AG04450 (cell line): ENCODE measurements at regions not wholly inside any gene's neighbourhood (a gene's known extent, or its start where the extent isn't known, plus 50 kb on each side); places are given as distances from the start of the nearest gene placed in this dataset.

Experiments used
- CTCF ChIA-PET: fragments of 300-600, 350-600 bp; formaldehyde crosslinking; extraction: SDS; loops from one replicate; lab custom pipeline; 2022; ENCODE audit warnings: antibody characterized with exemption, inconsistent platforms; lab: Charles Lee
- POLR2A ChIA-PET: fragments of 350-600 bp; formaldehyde crosslinking; extraction: SDS; loops from one replicate; lab custom pipeline; 2021; ENCODE audit warnings: antibody characterized with exemption, inconsistent platforms; lab: Yijun Ruan, JAX
- DNase-seq: peaks from one replicate; pipeline ENCODE4 v3.0.0-alpha.2; 2011; ENCODE audit warnings: low read depth, low spot score
- H3K27ac ChIP-seq: one replicate; pipeline ENCODE4 v1.5.1; 2012; ENCODE audit warnings: low read depth, low read length, control low read depth
- H3K27me3 ChIP-seq: one replicate; pipeline ENCODE4 v1.6.0; 2012; ENCODE audit warnings: low read length; ENCODE audit not compliant: control insufficient read depth, insufficient read depth
- H3K4me3 ChIP-seq: 2 replicates; pipeline ENCODE4 v1.5.1; 2011; ENCODE audit warnings: mild to moderate bottlenecking, low read depth, low read length, control low read depth
- H3K9me3 ChIP-seq: 2 replicates; pipeline ENCODE4 v1.5.1; 2012; ENCODE audit warnings: low read length; ENCODE audit not compliant: control insufficient read depth, insufficient read depth
- CTCF ChIP-seq: IDR thresholded peaks from 2 replicates; pipeline ENCODE4 v1.5.1; 2011; ENCODE audit warnings: low read depth, low read length, control low read depth, inconsistent platforms

GRCh38 chr6:95690328-95690727 is 113.0 kb downstream of the MANEA start:
- Histone ChIP-seq H3K4me3 (no peak overlapping the region), H3K27ac (no peak overlapping the region), H3K27me3 (no peaks in the 10 kb centered on the region), H3K9me3 (no peaks in the 10 kb centered on the region)
- no peak for TF ChIP-seq CTCF
- no peak for DNase-seq
- POLR2A ChIA-PET = no interaction called here
- CTCF ChIA-PET = no interaction called here

GRCh38 chr6:95693108-95693507 is 115.8 kb downstream of the MANEA start:
- ChIA-PET CTCF (no interaction called here), POLR2A (no interaction called here)
- no peak for TF ChIP-seq CTCF
- H3K4me3 ChIP-seq = no peak overlapping the region
- DNase-seq = no peak
- no peaks in the 10 kb centered on the region for H3K9me3 ChIP-seq
- H3K27me3 ChIP-seq = no peaks in the 10 kb centered on the region
- H3K27ac ChIP-seq = no peak overlapping the region

GRCh38 chr6:95698271-95698670 is 120.9 kb downstream of the MANEA start:
- ChIA-PET POLR2A (no interaction called here), CTCF (no interaction called here)
- DNase-seq = no peak
- no peak overlapping the region for H3K27ac ChIP-seq
- H3K4me3 ChIP-seq = no peak overlapping the region
- H3K27me3 ChIP-seq = no peaks in the 10 kb centered on the region
- TF ChIP-seq CTCF = no peak
- H3K9me3 ChIP-seq = peaks cover 1% of the 10 kb centered on the region; the same call in 1 of the 2 replicates

GRCh38 chr6:95723638-95724037 is 146.3 kb downstream of the MANEA start:
- no peak for TF ChIP-seq CTCF
- Histone ChIP-seq H3K27ac (no peak overlapping the region), H3K4me3 (no peak overlapping the region), H3K27me3 (no peaks in the 10 kb centered on the region), H3K9me3 (peaks cover 3% of the 10 kb centered on the region; the same call in 1 of the 2 replicates)
- ChIA-PET POLR2A (no interaction called here), CTCF (no interaction called here)
- DNase-seq = no peak

- DNase-seq = no peak
- Histone ChIP-seq H3K9me3 (peaks cover 3% of the 10 kb centered on the region; the same call in 1 of the 2 replicates), H3K27ac (no peak overlapping the region), H3K4me3 (no peak overlapping the region), H3K27me3 (no peaks in the 10 kb centered on the region)
- TF ChIP-seq CTCF = no peak
- ChIA-PET CTCF (no interaction called here), POLR2A (no interaction called here)
These were observed 148.0 kb downstream of the MANEA start for GRCh38 chr6:95725344-95725743.
